Activated CD8-positive, alpha-beta memory T cell treated with anti-CD3 and anti-CD28 coated beads, Interleukin-2, amount 50 U/mL, for 4 hours (primary cell): ENCODE measurements at regions not wholly inside any gene's neighbourhood (a gene's known extent, or its start where the extent isn't known, plus 50 kb on each side); places are given as distances from the start of the nearest gene placed in this dataset.
"Not testable (repeated sequence)": the region's sequence is repeated elsewhere in the genome, so short reads cannot be mapped to it uniquely, and the experiment has no call there.

Experiments
- DNase-seq: peaks from one replicate; pipeline ENCODE4 v3.0.0-alpha.2; 2020

- no peak for DNase-seq
These were observed 1170.7 kb upstream of the SLC39A10 start for GRCh38 chr2:194486326-194486725.

- no peak for DNase-seq
These were observed 1174.0 kb upstream of the SLC39A10 start for GRCh38 chr2:194483041-194483440.

- no peak for DNase-seq
These were observed 1191.4 kb upstream of the SLC39A10 start for GRCh38 chr2:194465641-194466040.

- no peak for DNase-seq
These were observed 1191.9 kb upstream of the SLC39A10 start for GRCh38 chr2:194464964-194465638.

- DNase-seq, result not testable (repeated sequence)
These were observed 1194.1 kb upstream of the SLC39A10 start for GRCh38 chr2:194462883-194463282.

GRCh38 chr2:194455358-194455757, 1201.7 kb upstream of the SLC39A10 start:
- no peak for DNase-seq

GRCh38 chr2:194452504-194452903, 1204.5 kb upstream of the SLC39A10 start:
- DNase-seq, result no peak

GRCh38 chr2:194445226-194445625, 1211.8 kb upstream of the SLC39A10 start:
- no peak for DNase-seq

GRCh38 chr2:194443926-194444325, 1213.1 kb upstream of the SLC39A10 start:
- no peak for DNase-seq

GRCh38 chr2:194424683-194425209, 1232.3 kb upstream of the SLC39A10 start:
- DNase-seq, result no peak

- DNase-seq, result no peak
These were observed 1245.8 kb upstream of the SLC39A10 start for GRCh38 chr2:194411221-194411620.

- DNase-seq, result no peak
These were observed 1261.2 kb upstream of the SLC39A10 start for GRCh38 chr2:194395818-194396217.

GRCh38 chr2:194385376-194385775, 1271.7 kb upstream of the SLC39A10 start:
- DNase-seq, result no peak

GRCh38 chr2:194383401-194383800, 1273.6 kb upstream of the SLC39A10 start:
- no peak for DNase-seq

GRCh38 chr2:194382221-194382620, 1274.8 kb upstream of the SLC39A10 start:
- DNase-seq, result no peak

- DNase-seq, result no peak
These were observed 1277.0 kb upstream of the SLC39A10 start for GRCh38 chr2:194380011-194380410.

GRCh38 chr2:194367390-194367789, 1289.6 kb upstream of the SLC39A10 start:
- DNase-seq, result not testable (repeated sequence)

- no peak for DNase-seq
These were observed 1293.1 kb upstream of the SLC39A10 start for GRCh38 chr2:194363878-194364277.

GRCh38 chr2:194363295-194363694, 1293.7 kb upstream of the SLC39A10 start:
- DNase-seq, result no peak

- DNase-seq, result no peak
These were observed 1304.5 kb upstream of the SLC39A10 start for GRCh38 chr2:194352505-194352904.

GRCh38 chr2:194346193-194346592, 1310.8 kb upstream of the SLC39A10 start:
- DNase-seq, result no peak

- DNase-seq, result no peak
These were observed 1311.7 kb upstream of the SLC39A10 start for GRCh38 chr2:194345347-194345746.

GRCh38 chr2:194343167-194343566, 1313.9 kb upstream of the SLC39A10 start:
- no peak for DNase-seq

GRCh38 chr2:194332799-194333490, 1324.1 kb upstream of the SLC39A10 start:
- DNase-seq, result no peak
